ENCODE measurements at regions not wholly inside any gene's neighbourhood (a gene's known extent, or its start where the extent isn't known, plus 50 kb on each side); places are given as distances from the start of the nearest gene placed in this dataset.

DNA sequence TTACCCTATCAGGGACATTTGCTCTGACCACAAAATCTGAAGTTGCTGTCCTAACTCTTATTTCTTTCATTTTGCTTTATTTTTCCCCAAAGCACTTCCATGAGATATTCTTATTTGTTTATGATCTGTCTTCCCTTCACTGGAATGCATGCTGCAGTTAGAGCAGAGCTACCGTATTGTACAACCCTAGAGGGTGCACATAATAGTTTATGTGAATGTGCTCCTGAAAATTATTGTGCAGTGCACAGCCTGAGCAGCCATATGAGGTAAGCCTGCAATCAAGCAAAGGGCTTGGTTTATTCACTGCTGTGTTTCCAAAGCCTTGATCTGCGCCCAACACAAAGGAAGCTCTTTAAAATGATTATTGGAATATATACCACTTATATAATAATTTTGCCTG is 120.3 kb upstream of the CADPS start:
- TF ChIP-seq, protein P1, sequence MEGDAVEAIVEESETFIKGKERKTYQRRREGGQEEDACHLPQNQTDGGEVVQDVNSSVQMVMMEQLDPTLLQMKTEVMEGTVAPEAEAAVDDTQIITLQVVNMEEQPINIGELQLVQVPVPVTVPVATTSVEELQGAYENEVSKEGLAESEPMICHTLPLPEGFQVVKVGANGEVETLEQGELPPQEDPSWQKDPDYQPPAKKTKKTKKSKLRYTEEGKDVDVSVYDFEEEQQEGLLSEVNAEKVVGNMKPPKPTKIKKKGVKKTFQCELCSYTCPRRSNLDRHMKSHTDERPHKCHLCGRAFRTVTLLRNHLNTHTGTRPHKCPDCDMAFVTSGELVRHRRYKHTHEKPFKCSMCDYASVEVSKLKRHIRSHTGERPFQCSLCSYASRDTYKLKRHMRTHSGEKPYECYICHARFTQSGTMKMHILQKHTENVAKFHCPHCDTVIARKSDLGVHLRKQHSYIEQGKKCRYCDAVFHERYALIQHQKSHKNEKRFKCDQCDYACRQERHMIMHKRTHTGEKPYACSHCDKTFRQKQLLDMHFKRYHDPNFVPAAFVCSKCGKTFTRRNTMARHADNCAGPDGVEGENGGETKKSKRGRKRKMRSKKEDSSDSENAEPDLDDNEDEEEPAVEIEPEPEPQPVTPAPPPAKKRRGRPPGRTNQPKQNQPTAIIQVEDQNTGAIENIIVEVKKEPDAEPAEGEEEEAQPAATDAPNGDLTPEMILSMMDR (IDR thresholded peaks at IDR 0.05; ENCODE audit: low read depth, low read length, missing input control): no peak
- TF ChIP-seq, protein P2, sequence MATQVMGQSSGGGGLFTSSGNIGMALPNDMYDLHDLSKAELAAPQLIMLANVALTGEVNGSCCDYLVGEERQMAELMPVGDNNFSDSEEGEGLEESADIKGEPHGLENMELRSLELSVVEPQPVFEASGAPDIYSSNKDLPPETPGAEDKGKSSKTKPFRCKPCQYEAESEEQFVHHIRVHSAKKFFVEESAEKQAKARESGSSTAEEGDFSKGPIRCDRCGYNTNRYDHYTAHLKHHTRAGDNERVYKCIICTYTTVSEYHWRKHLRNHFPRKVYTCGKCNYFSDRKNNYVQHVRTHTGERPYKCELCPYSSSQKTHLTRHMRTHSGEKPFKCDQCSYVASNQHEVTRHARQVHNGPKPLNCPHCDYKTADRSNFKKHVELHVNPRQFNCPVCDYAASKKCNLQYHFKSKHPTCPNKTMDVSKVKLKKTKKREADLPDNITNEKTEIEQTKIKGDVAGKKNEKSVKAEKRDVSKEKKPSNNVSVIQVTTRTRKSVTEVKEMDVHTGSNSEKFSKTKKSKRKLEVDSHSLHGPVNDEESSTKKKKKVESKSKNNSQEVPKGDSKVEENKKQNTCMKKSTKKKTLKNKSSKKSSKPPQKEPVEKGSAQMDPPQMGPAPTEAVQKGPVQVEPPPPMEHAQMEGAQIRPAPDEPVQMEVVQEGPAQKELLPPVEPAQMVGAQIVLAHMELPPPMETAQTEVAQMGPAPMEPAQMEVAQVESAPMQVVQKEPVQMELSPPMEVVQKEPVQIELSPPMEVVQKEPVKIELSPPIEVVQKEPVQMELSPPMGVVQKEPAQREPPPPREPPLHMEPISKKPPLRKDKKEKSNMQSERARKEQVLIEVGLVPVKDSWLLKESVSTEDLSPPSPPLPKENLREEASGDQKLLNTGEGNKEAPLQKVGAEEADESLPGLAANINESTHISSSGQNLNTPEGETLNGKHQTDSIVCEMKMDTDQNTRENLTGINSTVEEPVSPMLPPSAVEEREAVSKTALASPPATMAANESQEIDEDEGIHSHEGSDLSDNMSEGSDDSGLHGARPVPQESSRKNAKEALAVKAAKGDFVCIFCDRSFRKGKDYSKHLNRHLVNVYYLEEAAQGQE (IDR thresholded peaks at IDR 0.05): no peak
- TF ChIP-seq, protein P3, sequence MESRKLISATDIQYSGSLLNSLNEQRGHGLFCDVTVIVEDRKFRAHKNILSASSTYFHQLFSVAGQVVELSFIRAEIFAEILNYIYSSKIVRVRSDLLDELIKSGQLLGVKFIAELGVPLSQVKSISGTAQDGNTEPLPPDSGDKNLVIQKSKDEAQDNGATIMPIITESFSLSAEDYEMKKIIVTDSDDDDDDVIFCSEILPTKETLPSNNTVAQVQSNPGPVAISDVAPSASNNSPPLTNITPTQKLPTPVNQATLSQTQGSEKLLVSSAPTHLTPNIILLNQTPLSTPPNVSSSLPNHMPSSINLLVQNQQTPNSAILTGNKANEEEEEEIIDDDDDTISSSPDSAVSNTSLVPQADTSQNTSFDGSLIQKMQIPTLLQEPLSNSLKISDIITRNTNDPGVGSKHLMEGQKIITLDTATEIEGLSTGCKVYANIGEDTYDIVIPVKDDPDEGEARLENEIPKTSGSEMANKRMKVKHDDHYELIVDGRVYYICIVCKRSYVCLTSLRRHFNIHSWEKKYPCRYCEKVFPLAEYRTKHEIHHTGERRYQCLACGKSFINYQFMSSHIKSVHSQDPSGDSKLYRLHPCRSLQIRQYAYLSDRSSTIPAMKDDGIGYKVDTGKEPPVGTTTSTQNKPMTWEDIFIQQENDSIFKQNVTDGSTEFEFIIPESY (IDR thresholded peaks at IDR 0.05): no peak
- TF ChIP-seq SP1 (IDR thresholded peaks at IDR 0.05) (no peak), TAF1 (conservative IDR thresholded peaks at IDR 0.05) (no peak), FOXA2 (IDR thresholded peaks at IDR 0.05) (no peak), NR2F2 (IDR thresholded peaks at IDR 0.05) (no peak)
- TF ChIP-seq, protein P4, sequence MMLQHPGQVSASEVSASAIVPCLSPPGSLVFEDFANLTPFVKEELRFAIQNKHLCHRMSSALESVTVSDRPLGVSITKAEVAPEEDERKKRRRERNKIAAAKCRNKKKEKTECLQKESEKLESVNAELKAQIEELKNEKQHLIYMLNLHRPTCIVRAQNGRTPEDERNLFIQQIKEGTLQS (IDR thresholded peaks at IDR 0.05): no peak

All from liver (tissue), 3 donors.